IMR-90 (cell line): ENCODE measurements at regions not wholly inside any gene's neighbourhood (a gene's known extent, or its start where the extent isn't known, plus 50 kb on each side); places are given as distances from the start of the nearest gene placed in this dataset.

Source experiments
- CTCF ChIP-seq: conservative IDR thresholded peaks from 2 replicates; pipeline ENCODE4 v1.5.1; 2012; ENCODE audit warnings: mild to moderate bottlenecking, low read depth, low read length, improper control_type of control experiment
- RFX5 ChIP-seq: IDR thresholded peaks from 2 replicates; pipeline ENCODE4 v1.8.0; 2012; ENCODE audit warnings: low read depth, mild to moderate bottlenecking, low read length, moderate library complexity

GRCh38 chr10:110404825-110405224, 92.9 kb upstream of the DUSP5 start:
- TF ChIP-seq RFX5: no peak
- no peak for TF ChIP-seq CTCF
